Kidney (tissue), 13 donors: ENCODE measurements at regions not wholly inside any gene's neighbourhood (a gene's known extent, or its start where the extent isn't known, plus 50 kb on each side); places are given as distances from the start of the nearest gene placed in this dataset.

Experiments used
- DNase-seq, 5 donors: peaks; one replicate each; pipeline ENCODE4 v3.0.0-alpha.2; 2013 to 2020
- FAIRE-seq: peaks from 2 replicates; lab custom pipeline; 2012; peaks lifted over from hg19 to GRCh38; lab: Jason Lieb, UNC
- H3K27ac ChIP-seq, 2 donors: one replicate each; pipeline ENCODE4 v1.7.0; 2013; ENCODE audit warnings: low read depth in 2 of 2, low read length in 2 of 2, inconsistent platforms in 1 of 2
- H3K27me3 ChIP-seq: one replicate; pipeline ENCODE4 v1.7.1; 2013; ENCODE audit warnings: low read length, inconsistent platforms; ENCODE audit not compliant: control insufficient read depth, insufficient read depth
- H3K36me3 ChIP-seq, 3 donors: one replicate each; pipeline versions ENCODE4 v1.7.0 to v1.7.1; 2013; ENCODE audit warnings: low read length in 3 of 3, control low read depth in 1 of 3, inconsistent platforms in 1 of 3; ENCODE audit not compliant: insufficient read depth in 3 of 3, control insufficient read depth in 2 of 3
- H3K4me1 ChIP-seq, 3 donors: one replicate each; pipeline versions ENCODE4 v1.7.0 to v1.7.1; 2013; ENCODE audit warnings: low read length in 3 of 3, inconsistent platforms in 1 of 3, low read depth in 1 of 3; ENCODE audit not compliant: control insufficient read depth in 2 of 3, insufficient read depth in 2 of 3
- H3K4me3 ChIP-seq, 3 donors: one replicate each; pipeline versions ENCODE4 v1.7.0 to v1.8.1; 2013; ENCODE audit warnings: low read length in 3 of 3, control low read depth in 1 of 3, inconsistent platforms in 1 of 3
- H3K9ac ChIP-seq, 3 donors: one replicate each; pipeline versions ENCODE4 v1.7.0 to v1.7.1; 2013; ENCODE audit warnings: low read length in 3 of 3, control low read depth in 1 of 3, inconsistent platforms in 1 of 3
- H3K9me3 ChIP-seq, 3 donors: one replicate each; pipeline versions ENCODE4 v1.7.0 to v1.7.1; 2013; ENCODE audit warnings: low read length in 3 of 3, control low read depth in 1 of 3, inconsistent platforms in 1 of 3; ENCODE audit not compliant: control insufficient read depth in 2 of 3, insufficient read depth in 1 of 3
- CTCF ChIP-seq: IDR thresholded peaks from 3 replicates; pipeline ENCODE4 v1.5.1; 2012; ENCODE audit warnings: mild to moderate bottlenecking, moderate library complexity, borderline replicate concordance; ENCODE audit not compliant: insufficient read depth; ENCODE audit errors: extremely low read depth
- intact Hi-C: fragments of 100-400 bp; cut with DNase I; formaldehyde crosslinking; loops from one replicate; pipeline ENCODE4 v1.11.1; 2022
- donor health status: control.
- donor health status: control.
- donor health status: control.
- donor health status: control.
- donor health status: control.
- donor health status: DM: yes; HTN: yes; CAD: no.
- donor health status: Normal renal cell carcinoma (clear cell type).

GRCh38 chr20:24116611-24117010 is 128.0 kb upstream of the GGTLC1 start:
- H3K4me3 ChIP-seq = no peak overlapping the region
- H3K27me3 ChIP-seq = no peaks in the 10 kb centered on the region
- TF ChIP-seq CTCF = no peak
- FAIRE-seq (no peak), DNase-seq (no peak)
- intact Hi-C loops = no loop called here
- H3K27ac ChIP-seq = no peak overlapping the region
- H3K4me1 ChIP-seq = no peaks in the 10 kb centered on the region
- no peaks in the 10 kb centered on the region for H3K36me3 ChIP-seq
- H3K9me3 ChIP-seq = no peaks in the 10 kb centered on the region
- no peak overlapping the region for H3K9ac ChIP-seq

GRCh38 chr20:24112360-24112759 is 123.8 kb upstream of the GGTLC1 start:
- H3K9me3 ChIP-seq = no peaks in the 10 kb centered on the region
- H3K9ac ChIP-seq = no peak overlapping the region
- FAIRE-seq = no peak
- H3K27me3 ChIP-seq = no peaks in the 10 kb centered on the region
- peak; percentile 4 for TF ChIP-seq CTCF
- no peak overlapping the region for H3K27ac ChIP-seq
- intact Hi-C loops = no loop called here
- H3K4me1 ChIP-seq = no peaks in the 10 kb centered on the region
- DNase-seq = no peak
- no peak overlapping the region for H3K4me3 ChIP-seq
- H3K36me3 ChIP-seq = no peaks in the 10 kb centered on the region

DNA sequence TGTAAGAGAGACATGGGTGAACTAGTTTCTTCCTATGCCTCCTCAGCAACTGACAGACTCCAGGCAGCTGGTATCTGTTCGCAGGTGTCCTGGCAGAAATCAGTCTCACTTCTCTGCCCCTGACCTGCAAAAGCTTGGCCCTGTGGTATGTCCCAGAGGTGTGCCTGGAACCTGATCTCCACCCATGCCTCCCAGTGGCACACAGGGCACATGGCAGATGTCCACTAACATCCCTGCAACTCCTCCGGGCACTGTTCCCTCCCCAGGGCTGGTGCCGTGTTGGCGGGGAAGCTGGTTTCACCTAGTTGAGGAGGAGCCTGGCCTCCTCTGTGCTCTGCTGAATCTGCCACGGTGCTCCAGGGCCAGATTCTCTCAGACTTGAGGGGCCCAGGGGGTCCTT is 123.3 kb upstream of the GGTLC1 start:
- no peak for FAIRE-seq
- no peak for TF ChIP-seq CTCF

DNA sequence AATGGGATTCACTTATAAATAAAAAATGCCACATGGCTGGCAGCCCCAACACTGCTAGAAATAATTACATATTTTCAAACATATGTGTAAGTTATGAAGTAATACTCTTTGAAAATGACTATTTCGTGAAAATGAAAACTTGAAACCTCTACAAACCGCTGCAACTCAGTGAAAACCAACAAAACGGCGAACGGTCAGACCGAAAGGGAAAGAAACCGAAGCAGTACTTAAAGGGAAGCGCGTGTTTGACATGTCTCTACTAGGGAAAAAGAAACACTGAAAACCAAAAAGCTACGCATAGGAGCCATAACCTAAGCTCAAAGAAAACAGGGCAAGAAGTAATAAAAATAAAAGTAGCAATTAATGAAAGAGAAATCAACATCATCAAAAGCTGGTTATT is 121.0 kb upstream of the GGTLC1 start:
- intact Hi-C loops = no loop called here
- no peak for FAIRE-seq
- Histone ChIP-seq H3K27ac (no peak overlapping the region), H3K27me3 (no peaks in the 10 kb centered on the region), H3K36me3 (no peaks in the 10 kb centered on the region), H3K4me1 (no peaks in the 10 kb centered on the region), H3K9me3 (no peaks in the 10 kb centered on the region), H3K4me3 (no peak overlapping the region), H3K9ac (no peak overlapping the region)
- DNase-seq = no peak
- no peak for TF ChIP-seq CTCF

More for the DNA sequence above, 123.3 kb upstream of the GGTLC1 start:
- no peaks in the 10 kb centered on the region for H3K4me1 ChIP-seq
- H3K9ac ChIP-seq = no peak overlapping the region
- DNase-seq = no peak
- intact Hi-C loops = no loop called here
- no peak overlapping the region for H3K4me3 ChIP-seq
- no peak overlapping the region for H3K27ac ChIP-seq
- no peaks in the 10 kb centered on the region for H3K36me3 ChIP-seq
- no peaks in the 10 kb centered on the region for H3K27me3 ChIP-seq
- H3K9me3 ChIP-seq = no peaks in the 10 kb centered on the region
